ENCODE measurements at regions not wholly inside any gene's neighbourhood (a gene's known extent, or its start where the extent isn't known, plus 50 kb on each side); places are given as distances from the start of the nearest gene placed in this dataset.

DNA sequence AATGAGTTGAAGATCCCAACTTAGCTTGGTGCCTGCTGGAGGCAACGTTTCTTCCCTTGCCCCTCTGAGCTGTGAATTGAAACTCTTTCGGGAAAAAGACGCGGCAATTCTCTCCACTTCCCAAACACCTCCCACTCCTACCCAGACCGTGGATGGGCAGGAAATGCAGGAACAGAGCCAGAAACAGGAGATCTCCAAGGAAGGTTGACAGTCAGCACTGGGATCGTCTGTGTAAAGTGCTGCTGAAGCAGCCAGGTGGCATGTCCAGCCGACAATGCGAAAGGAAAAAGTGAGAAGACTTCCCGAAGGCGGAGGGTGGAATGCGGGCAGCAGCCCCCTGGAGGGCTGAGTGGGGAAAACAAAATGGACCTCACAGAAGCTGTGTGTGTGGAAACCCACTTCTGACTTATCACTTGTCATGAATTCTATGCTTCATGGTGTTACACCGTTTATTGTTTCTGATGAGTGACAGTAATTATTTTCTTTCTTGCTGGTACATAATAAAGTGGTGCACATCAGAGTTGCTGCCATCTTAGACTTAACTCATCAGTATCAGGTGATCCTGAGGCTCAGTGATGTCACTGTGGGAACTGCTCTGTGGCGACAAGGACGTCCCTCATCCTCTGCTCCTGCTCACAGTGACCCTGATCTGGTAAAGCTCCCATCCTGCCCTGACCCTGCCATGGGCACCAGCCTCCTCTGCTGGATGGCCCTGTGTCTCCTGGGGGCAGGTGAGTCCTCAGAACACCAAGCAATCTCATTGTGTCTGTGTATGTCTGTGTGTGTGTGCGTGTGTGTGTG is 220.5 kb upstream of the PRSS1 start:
- Histone ChIP-seq H3K4me1 (ENCODE audit: control insufficient read depth, extremely low read depth, insufficient read depth, low read length) (no peaks in the 10 kb centered on the region), H3K4me3 (ENCODE audit: control insufficient read depth in 2 of 3, extremely low read depth in 1 of 3, insufficient read depth in 2 of 3, low read depth in 1 of 3, low read length in 3 of 3) (no peak overlapping the region), H3K9ac (ENCODE audit: control insufficient read depth, extremely low read depth, insufficient read depth, low read length) (no peak overlapping the region), H4K20me1 (ENCODE audit: control insufficient read depth, extremely low read depth, insufficient read depth, low read length) (no peaks in the 10 kb centered on the region), H3K79me2 (ENCODE audit: control insufficient read depth, insufficient read depth, low read length) (no peaks in the 10 kb centered on the region), H3K4me2 (ENCODE audit: control insufficient read depth, extremely low read depth, insufficient read depth, low read depth, low read length) (no peak overlapping the region), H3K36me3 (ENCODE audit: control insufficient read depth in 2 of 2, extremely low read depth in 1 of 2, insufficient read depth in 2 of 2, low read length in 2 of 2) (no peaks in the 10 kb centered on the region), H3K9me3 (ENCODE audit: control insufficient read depth, low read depth, low read length) (no peaks in the 10 kb centered on the region), H3K27ac (ENCODE audit: control insufficient read depth, insufficient read depth, low read length) (no peak overlapping the region), H3K9me1 (ENCODE audit: control insufficient read depth, extremely low read depth, insufficient read depth, low read length) (no peaks in the 10 kb centered on the region), H2AFZ (ENCODE audit: control insufficient read depth, low read length) (no peak overlapping the region), H3K27me3 (ENCODE audit: control insufficient read depth, extremely low read depth, insufficient read depth, low read length) (peaks cover 12% of the 10 kb centered on the region)
- DNase-seq (ENCODE audit: low read depth, low spot score) (no peak), FAIRE-seq (no peak)
- TF ChIP-seq, protein P1, sequence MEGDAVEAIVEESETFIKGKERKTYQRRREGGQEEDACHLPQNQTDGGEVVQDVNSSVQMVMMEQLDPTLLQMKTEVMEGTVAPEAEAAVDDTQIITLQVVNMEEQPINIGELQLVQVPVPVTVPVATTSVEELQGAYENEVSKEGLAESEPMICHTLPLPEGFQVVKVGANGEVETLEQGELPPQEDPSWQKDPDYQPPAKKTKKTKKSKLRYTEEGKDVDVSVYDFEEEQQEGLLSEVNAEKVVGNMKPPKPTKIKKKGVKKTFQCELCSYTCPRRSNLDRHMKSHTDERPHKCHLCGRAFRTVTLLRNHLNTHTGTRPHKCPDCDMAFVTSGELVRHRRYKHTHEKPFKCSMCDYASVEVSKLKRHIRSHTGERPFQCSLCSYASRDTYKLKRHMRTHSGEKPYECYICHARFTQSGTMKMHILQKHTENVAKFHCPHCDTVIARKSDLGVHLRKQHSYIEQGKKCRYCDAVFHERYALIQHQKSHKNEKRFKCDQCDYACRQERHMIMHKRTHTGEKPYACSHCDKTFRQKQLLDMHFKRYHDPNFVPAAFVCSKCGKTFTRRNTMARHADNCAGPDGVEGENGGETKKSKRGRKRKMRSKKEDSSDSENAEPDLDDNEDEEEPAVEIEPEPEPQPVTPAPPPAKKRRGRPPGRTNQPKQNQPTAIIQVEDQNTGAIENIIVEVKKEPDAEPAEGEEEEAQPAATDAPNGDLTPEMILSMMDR (optimal IDR thresholded peaks at IDR 0.05 in 1 of 3, IDR thresholded peaks at IDR 0.05 in 1 of 3, conservative IDR thresholded peaks at IDR 0.05 in 1 of 3; ENCODE audit: extremely low read depth in 1 of 3, insufficient read depth in 2 of 3, low read length in 3 of 3): no peak
- dilution Hi-C loops (cut with MboI; ENCODE audit: extremely low pct_ligation_motif_present, low sequenced_read_pairs): no loop called here

DNA sequence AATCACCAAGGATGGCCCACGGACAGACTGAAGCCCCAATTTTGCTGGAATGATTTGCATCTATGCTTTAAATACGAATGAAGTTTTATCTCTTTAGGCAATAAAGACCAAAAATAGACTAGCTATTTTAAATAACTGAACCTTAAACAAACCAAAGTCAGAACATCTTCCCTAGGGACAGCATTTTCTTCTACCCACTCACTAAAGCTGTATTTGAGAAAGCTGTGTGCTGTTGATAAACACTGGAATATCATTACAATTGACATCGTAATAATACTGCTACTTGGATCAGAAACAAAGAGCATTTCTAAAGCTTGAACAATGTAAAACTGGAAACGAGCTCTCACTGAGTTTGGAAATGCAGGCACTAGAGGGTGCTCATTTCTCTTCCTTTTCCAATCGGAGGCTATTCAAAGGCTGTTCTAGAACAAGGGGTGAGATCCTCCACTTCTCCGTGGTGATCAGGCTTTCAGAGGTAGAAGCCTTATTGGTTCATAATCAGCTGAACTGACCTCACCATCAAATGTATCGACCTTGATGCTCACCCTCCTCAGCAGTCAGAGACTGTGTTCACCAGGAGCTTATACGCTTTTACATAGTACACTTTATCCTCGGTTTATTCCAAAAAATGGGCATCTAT is 225.3 kb upstream of the PRSS1 start:
- H3K4me1 ChIP-seq (ENCODE audit: control insufficient read depth, extremely low read depth, insufficient read depth, low read length): peaks cover 2% of the 10 kb centered on the region
- no peak for DNase-seq (ENCODE audit: low read depth, low spot score)
- no peaks in the 10 kb centered on the region for H3K79me2 ChIP-seq (ENCODE audit: control insufficient read depth, insufficient read depth, low read length)
- TF ChIP-seq, protein P1 (optimal IDR thresholded peaks at IDR 0.05 in 1 of 3, IDR thresholded peaks at IDR 0.05 in 1 of 3, conservative IDR thresholded peaks at IDR 0.05 in 1 of 3; ENCODE audit: extremely low read depth in 1 of 3, insufficient read depth in 2 of 3, low read length in 3 of 3): peak in 2 of 3 experiments; percentile 14 to 17
- no peak for TF ChIP-seq EZH2 (IDR thresholded peaks at IDR 0.05; ENCODE audit: low read length)
- no peaks in the 10 kb centered on the region for H3K36me3 ChIP-seq (ENCODE audit: control insufficient read depth in 2 of 2, extremely low read depth in 1 of 2, insufficient read depth in 2 of 2, low read length in 2 of 2)
- no peak overlapping the region for H3K27ac ChIP-seq (ENCODE audit: control insufficient read depth, insufficient read depth, low read length)
- dilution Hi-C loops (cut with MboI; ENCODE audit: extremely low pct_ligation_motif_present, low sequenced_read_pairs): no loop called here
- H3K4me3 ChIP-seq (ENCODE audit: control insufficient read depth in 2 of 3, extremely low read depth in 1 of 3, insufficient read depth in 2 of 3, low read depth in 1 of 3, low read length in 3 of 3): no peak overlapping the region
- H3K27me3 ChIP-seq (ENCODE audit: control insufficient read depth, extremely low read depth, insufficient read depth, low read length): peaks cover 12% of the 10 kb centered on the region
- H3K9me3 ChIP-seq (ENCODE audit: control insufficient read depth, low read depth, low read length): no peaks in the 10 kb centered on the region
- FAIRE-seq: no peak
- H4K20me1 ChIP-seq (ENCODE audit: control insufficient read depth, extremely low read depth, insufficient read depth, low read length): no peaks in the 10 kb centered on the region
- H3K4me2 ChIP-seq (ENCODE audit: control insufficient read depth, extremely low read depth, insufficient read depth, low read depth, low read length): no peak overlapping the region
- no peak overlapping the region for H2AFZ ChIP-seq (ENCODE audit: control insufficient read depth, low read length)
- no peak overlapping the region for H3K9ac ChIP-seq (ENCODE audit: control insufficient read depth, extremely low read depth, insufficient read depth, low read length)
- H3K9me1 ChIP-seq (ENCODE audit: control insufficient read depth, extremely low read depth, insufficient read depth, low read length): no peaks in the 10 kb centered on the region
